ENCODE measurements at regions not wholly inside any gene's neighbourhood (a gene's known extent, or its start where the extent isn't known, plus 50 kb on each side); places are given as distances from the start of the nearest gene placed in this dataset.

GRCh38 chr10:21172542-21172929 is 275.4 kb upstream of the NEBL start:
- no peaks in the 10 kb centered on the region for H3K9me3 ChIP-seq
- TF ChIP-seq CTCF (IDR thresholded peaks at IDR 0.05), result no peak
- no peaks in the 10 kb centered on the region for H3K36me3 ChIP-seq
- no peak for DNase-seq (ENCODE audit: low spot score)
- no peaks in the 10 kb centered on the region for H3K27me3 ChIP-seq
- H3K27ac ChIP-seq, result peak overlapping the region in 1 of 2 donors; percentile 50
- H3K4me3 ChIP-seq, result peak overlapping the region; percentile 60 to 62
- peaks cover 0 to 17% of the 10 kb centered on the region in 2 donors for H3K4me1 ChIP-seq

- no peaks in the 10 kb centered on the region for H3K36me3 ChIP-seq
- no peaks in the 10 kb centered on the region for H3K27me3 ChIP-seq
- no peak overlapping the region for H3K27ac ChIP-seq
- TF ChIP-seq CTCF (IDR thresholded peaks at IDR 0.05), result no peak
- DNase-seq (ENCODE audit: low spot score), result no peak
- no peak overlapping the region for H3K4me3 ChIP-seq
- no peaks in the 10 kb centered on the region for H3K9me3 ChIP-seq
- peaks cover 0 to 17% of the 10 kb centered on the region in 2 donors for H3K4me1 ChIP-seq
These were observed 274.9 kb upstream of the NEBL start for GRCh38 chr10:21171936-21172541.

- H3K27me3 ChIP-seq, result no peaks in the 10 kb centered on the region
- H3K4me3 ChIP-seq, result no peak overlapping the region
- peaks cover 0 to 17% of the 10 kb centered on the region in 2 donors for H3K4me1 ChIP-seq
- no peaks in the 10 kb centered on the region for H3K36me3 ChIP-seq
- peak in 1 of 2 donors; percentile 24 for TF ChIP-seq CTCF (IDR thresholded peaks at IDR 0.05)
- no peak overlapping the region for H3K27ac ChIP-seq
- DNase-seq (ENCODE audit: low spot score), result no peak
- no peaks in the 10 kb centered on the region for H3K9me3 ChIP-seq
These were observed 274.3 kb upstream of the NEBL start for GRCh38 chr10:21171197-21171935.

GRCh38 chr10:21170216-21170615 is 273.1 kb upstream of the NEBL start:
- H3K27ac ChIP-seq, result no peak overlapping the region
- H3K9me3 ChIP-seq, result no peaks in the 10 kb centered on the region
- H3K4me1 ChIP-seq, result peaks cover 0 to 17% of the 10 kb centered on the region in 2 donors
- H3K4me3 ChIP-seq, result no peak overlapping the region
- no peak for DNase-seq (ENCODE audit: low spot score)
- H3K27me3 ChIP-seq, result no peaks in the 10 kb centered on the region
- no peak for TF ChIP-seq CTCF (IDR thresholded peaks at IDR 0.05)
- H3K36me3 ChIP-seq, result no peaks in the 10 kb centered on the region

GRCh38 chr10:21169271-21169670 is 272.2 kb upstream of the NEBL start:
- no peak overlapping the region for H3K4me3 ChIP-seq
- no peaks in the 10 kb centered on the region for H3K27me3 ChIP-seq
- no peak for TF ChIP-seq CTCF (IDR thresholded peaks at IDR 0.05)
- no peaks in the 10 kb centered on the region for H3K36me3 ChIP-seq
- H3K27ac ChIP-seq, result no peak overlapping the region
- peaks cover 0 to 12% of the 10 kb centered on the region in 2 donors for H3K4me1 ChIP-seq
- no peak for DNase-seq (ENCODE audit: low spot score)
- no peaks in the 10 kb centered on the region for H3K9me3 ChIP-seq

Measured in right atrium auricular region (tissue), 2 donors.